Ovary (tissue), 7 donors: ENCODE measurements at regions not wholly inside any gene's neighbourhood (a gene's known extent, or its start where the extent isn't known, plus 50 kb on each side); places are given as distances from the start of the nearest gene placed in this dataset.

Experiments
- DNase-seq, 5 donors: peaks; one replicate each; pipeline ENCODE4 v3.0.0-alpha.2; 2019 to 2020
- H3K27ac ChIP-seq, 2 donors: fragments of 200-600 bp; one replicate each; pipeline versions ENCODE4 v1.5.1 to v1.8.0; 2019 to 2022
- H3K27me3 ChIP-seq: fragments of 200-600 bp; one replicate; pipeline ENCODE4 v1.8.0; 2022
- H3K36me3 ChIP-seq: fragments of 200-600 bp; sonication (generic); one replicate; pipeline ENCODE4 v1.5.1; 2019
- H3K4me1 ChIP-seq: one replicate; pipeline ENCODE4 v1.8.1; 2013; ENCODE audit warnings: mild to moderate bottlenecking, moderate library complexity; ENCODE audit not compliant: insufficient read depth
- H3K4me3 ChIP-seq: fragments of 200-600 bp; sonication (generic); one replicate; pipeline ENCODE4 v1.5.1; 2017
- H3K9me3 ChIP-seq, 2 donors: fragments of 200-600 bp in 1 of 2; sonication (generic) in 1 of 2; one replicate each; pipeline versions ENCODE4 v1.5.1 to v1.8.1; 2013 to 2019; ENCODE audit warnings: mild to moderate bottlenecking in 1 of 2, moderate library complexity in 1 of 2
- EP300 ChIP-seq: sonication (generic); formaldehyde crosslinking; IDR thresholded peaks from one replicate; pipeline ENCODE4 v1.6.1; 2017; ENCODE audit warnings: antibody characterized with exemption
- POLR2A ChIP-seq: fragments of 450-650 bp; IDR thresholded peaks from one replicate; pipeline ENCODE4 v1.6.1; 2017; ENCODE audit warnings: antibody characterized with exemption, mild to moderate bottlenecking, moderate library complexity
- WGBS, 3 donors: extraction: QIAGEN DNeasy Blood & Tissue Kit in 1 of 3; methylation state at CpG; one replicate each; pipeline versions ENCODE4 v1.1.5 to v1.1.7; 2013 to 2017; 5-methylcytosine and 5-hydroxymethylcytosine counted together
- intact Hi-C, 4 donors: fragments of 100-400 bp; cut with DNase I; formaldehyde crosslinking; loops; one replicate each; pipeline versions ENCODE4 v1.11.0 to v1.15.1; 2022 to 2023
- TF ChIP-seq, protein P1 (sequence below), 3 donors: fragments of 450-650 bp in 2 of 3; fragments of 200-600 bp in 1 of 3; IDR thresholded peaks; one replicate each; pipeline versions ENCODE4 v1.5.1 to v1.8.0; 2016 to 2022; ENCODE audit warnings: antibody characterized with exemption in 3 of 3, mild to moderate bottlenecking in 1 of 3
- donor health status: DM: no; HTN: no; CAD: no; lungs with moderate emphysema.
- donor health status: DM: no; HTN: no; CAD: no.
- donor health status: Bipolar disorder and iron deficiency.
- donor health status: DM: no; HTN: no; CAD: no.
- donor health status: DM: yes; HTN: yes; CAD: no.

DNA sequence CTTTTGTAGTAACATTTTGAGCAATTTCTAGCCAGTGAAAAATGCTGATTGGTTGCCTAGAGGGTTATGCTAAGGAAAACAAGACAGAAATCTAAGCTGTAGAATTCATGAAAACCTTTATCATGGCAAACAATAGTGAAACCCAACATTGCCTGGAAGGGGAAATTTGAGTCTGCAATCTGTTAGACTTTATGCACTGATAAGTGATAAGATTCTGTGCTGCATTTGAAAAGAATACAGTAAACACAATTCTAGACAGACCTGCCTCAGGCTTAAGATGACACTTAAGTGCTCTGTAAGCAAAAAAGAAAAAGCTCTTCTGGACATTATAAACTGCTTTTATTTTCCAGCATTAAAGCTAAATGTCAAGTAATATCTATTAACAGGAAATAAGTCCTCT, 519.3 kb downstream of the ISL1 start:
- H3K4me1 ChIP-seq: no peaks in the 10 kb centered on the region
- no peaks in the 10 kb centered on the region for H3K9me3 ChIP-seq
- intact Hi-C loops: no loop called here
- no peak for DNase-seq
- TF ChIP-seq, protein P1, sequence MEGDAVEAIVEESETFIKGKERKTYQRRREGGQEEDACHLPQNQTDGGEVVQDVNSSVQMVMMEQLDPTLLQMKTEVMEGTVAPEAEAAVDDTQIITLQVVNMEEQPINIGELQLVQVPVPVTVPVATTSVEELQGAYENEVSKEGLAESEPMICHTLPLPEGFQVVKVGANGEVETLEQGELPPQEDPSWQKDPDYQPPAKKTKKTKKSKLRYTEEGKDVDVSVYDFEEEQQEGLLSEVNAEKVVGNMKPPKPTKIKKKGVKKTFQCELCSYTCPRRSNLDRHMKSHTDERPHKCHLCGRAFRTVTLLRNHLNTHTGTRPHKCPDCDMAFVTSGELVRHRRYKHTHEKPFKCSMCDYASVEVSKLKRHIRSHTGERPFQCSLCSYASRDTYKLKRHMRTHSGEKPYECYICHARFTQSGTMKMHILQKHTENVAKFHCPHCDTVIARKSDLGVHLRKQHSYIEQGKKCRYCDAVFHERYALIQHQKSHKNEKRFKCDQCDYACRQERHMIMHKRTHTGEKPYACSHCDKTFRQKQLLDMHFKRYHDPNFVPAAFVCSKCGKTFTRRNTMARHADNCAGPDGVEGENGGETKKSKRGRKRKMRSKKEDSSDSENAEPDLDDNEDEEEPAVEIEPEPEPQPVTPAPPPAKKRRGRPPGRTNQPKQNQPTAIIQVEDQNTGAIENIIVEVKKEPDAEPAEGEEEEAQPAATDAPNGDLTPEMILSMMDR (IDR thresholded peaks at IDR 0.05): no peak
- no peak for TF ChIP-seq EP300
- no peak for TF ChIP-seq POLR2A
- H3K27me3 ChIP-seq: no peaks in the 10 kb centered on the region
- no peak overlapping the region for H3K4me3 ChIP-seq
- H3K36me3 ChIP-seq: no peaks in the 10 kb centered on the region
- H3K27ac ChIP-seq: no peak overlapping the region

DNA sequence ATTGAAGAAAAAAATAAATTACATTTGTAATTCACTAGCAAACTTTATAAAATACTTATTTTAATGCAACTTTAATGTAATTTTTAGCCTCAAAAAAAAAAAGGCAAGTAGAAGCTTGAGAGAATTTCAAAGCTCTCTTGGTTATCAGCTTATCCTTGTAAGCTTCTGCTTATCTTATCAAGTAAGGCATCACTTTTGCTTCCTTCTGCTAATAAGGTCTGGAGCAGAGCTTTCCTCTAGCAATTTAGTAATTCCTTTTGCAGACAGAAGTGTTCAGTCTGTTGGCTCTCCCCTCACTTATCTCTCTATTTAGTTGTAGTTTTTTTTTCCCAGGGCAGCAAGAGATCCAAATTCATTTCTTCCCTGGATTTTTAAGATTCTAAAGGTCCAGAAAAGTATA, 525.0 kb downstream of the ISL1 start:
- no peaks in the 10 kb centered on the region for H3K27me3 ChIP-seq
- intact Hi-C loops: no loop called here
- no peak overlapping the region for H3K4me3 ChIP-seq
- no peaks in the 10 kb centered on the region for H3K4me1 ChIP-seq
- no peak for DNase-seq
- H3K36me3 ChIP-seq: no peaks in the 10 kb centered on the region
- TF ChIP-seq, protein P1 (IDR thresholded peaks at IDR 0.05): no peak
- TF ChIP-seq EP300 (no peak), POLR2A (no peak)
- H3K27ac ChIP-seq: no peak overlapping the region
- no peaks in the 10 kb centered on the region for H3K9me3 ChIP-seq

DNA sequence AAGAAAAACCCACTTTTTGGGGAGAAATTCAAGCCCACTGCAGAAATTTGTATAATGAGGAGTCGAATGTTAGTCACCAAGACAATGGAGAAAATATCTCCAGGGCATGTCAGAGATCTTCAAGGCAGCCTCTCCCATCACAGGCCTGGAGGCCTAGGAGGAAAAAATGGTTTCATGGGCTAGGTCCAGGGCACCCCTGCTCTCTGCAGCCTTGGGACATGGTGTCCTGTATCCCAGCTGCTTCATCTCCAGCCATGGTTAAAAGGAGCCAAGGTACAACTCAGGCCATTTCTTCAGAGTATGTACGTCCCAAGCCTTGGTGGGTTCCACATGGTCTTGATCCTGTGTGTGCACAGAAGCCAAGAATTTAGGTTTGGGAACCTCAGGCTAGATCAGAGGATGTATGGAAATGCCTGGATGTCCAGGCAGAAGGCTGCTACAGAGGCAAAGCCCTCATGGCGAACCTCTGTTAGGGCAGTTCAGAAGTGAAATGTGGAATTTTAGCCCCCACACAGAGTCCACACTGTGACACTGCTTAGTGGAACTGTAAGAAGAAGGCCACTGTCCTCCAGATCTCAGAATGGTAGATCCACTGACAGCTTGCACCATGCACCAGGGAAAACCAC, 561.4 kb downstream of the ISL1 start:
- intact Hi-C loops: no loop called here
- 76 to 78% (median 77%) methylated on average over 3 of the region's 3 CpGs for WGBS, 3 donors
- Histone ChIP-seq H3K4me3 (no peak overlapping the region), H3K27me3 (no peaks in the 10 kb centered on the region), H3K4me1 (no peaks in the 10 kb centered on the region), H3K9me3 (no peaks in the 10 kb centered on the region), H3K36me3 (no peaks in the 10 kb centered on the region), H3K27ac (no peak overlapping the region)
- DNase-seq: no peak
- TF ChIP-seq, protein P1 (IDR thresholded peaks at IDR 0.05): no peak
- TF ChIP-seq POLR2A (no peak), EP300 (no peak)

DNA sequence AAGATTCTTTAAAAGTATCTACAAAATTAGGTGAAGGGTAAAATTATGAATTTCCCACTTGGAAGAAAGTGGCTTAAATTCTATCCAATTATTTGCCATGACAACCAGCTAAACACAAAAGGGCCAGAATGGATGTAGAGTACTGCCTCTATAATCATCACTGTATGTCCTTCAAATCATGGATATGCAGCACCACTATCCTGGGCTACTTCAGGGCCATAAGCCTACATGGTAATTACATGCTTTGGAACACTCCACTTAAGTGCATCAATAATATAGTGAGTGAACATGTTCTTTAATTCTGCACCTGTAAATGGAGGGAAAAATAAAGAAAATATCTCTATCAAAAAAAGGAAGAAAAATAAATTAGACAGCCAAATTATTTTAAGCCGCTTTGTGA, 575.2 kb downstream of the ISL1 start:
- Histone ChIP-seq H3K36me3 (no peaks in the 10 kb centered on the region), H3K9me3 (no peaks in the 10 kb centered on the region), H3K4me3 (no peak overlapping the region), H3K4me1 (no peaks in the 10 kb centered on the region), H3K27me3 (no peaks in the 10 kb centered on the region), H3K27ac (no peak overlapping the region)
- 93 to 95% (median 93%) methylated on average over 1 of the region's 1 CpG for WGBS, 3 donors
- no peak for TF ChIP-seq POLR2A
- TF ChIP-seq, protein P1 (IDR thresholded peaks at IDR 0.05): no peak
- TF ChIP-seq EP300: no peak
- no peak for DNase-seq
- intact Hi-C loops: no loop called here
